DMS 273 treated with DMSO at 0.1 percent for 48 hours (cell line): ENCODE measurements at regions not wholly inside any gene's neighbourhood (a gene's known extent, or its start where the extent isn't known, plus 50 kb on each side); places are given as distances from the start of the nearest gene placed in this dataset.
"Not testable (repeated sequence)": the region's sequence is repeated elsewhere in the genome, so short reads cannot be mapped to it uniquely, and the experiment has no call there.

Source experiments
- DNase-seq: peaks from one replicate; lab custom pipeline; 2025; lab: John Stamatoyannopoulos, UW

GRCh38 chr2:57177176-57177575, 869.4 kb upstream of the VRK2 start:
- no peak for DNase-seq

- DNase-seq, result no peak
Observed at GRCh38 chr2:57180042-57180567, 866.5 kb upstream of the VRK2 start.

- no peak for DNase-seq
Observed at GRCh38 chr2:57180678-57181077, 865.9 kb upstream of the VRK2 start.

- DNase-seq, result no peak
Observed at GRCh38 chr2:57181315-57182038, 865.1 kb upstream of the VRK2 start.

GRCh38 chr2:57182916-57183315, 863.7 kb upstream of the VRK2 start:
- DNase-seq, result no peak

- DNase-seq, result no peak
Observed at GRCh38 chr2:57185568-57185967, 861.0 kb upstream of the VRK2 start.

- DNase-seq, result no peak
Observed at GRCh38 chr2:57190007-57190406, 856.6 kb upstream of the VRK2 start.

- DNase-seq, result no peak
Observed at GRCh38 chr2:57199663-57200062, 846.9 kb upstream of the VRK2 start.

- DNase-seq, result no peak
Observed at GRCh38 chr2:57204364-57204763, 842.2 kb upstream of the VRK2 start.

- DNase-seq, result no peak
Observed at GRCh38 chr2:57205241-57205640, 841.4 kb upstream of the VRK2 start.

GRCh38 chr2:57207191-57207590, 839.4 kb upstream of the VRK2 start:
- DNase-seq, result no peak

GRCh38 chr2:57209799-57210198, 836.8 kb upstream of the VRK2 start:
- DNase-seq, result no peak

- no peak for DNase-seq
Observed at GRCh38 chr2:57210855-57211254, 835.8 kb upstream of the VRK2 start.

- no peak for DNase-seq
Observed at GRCh38 chr2:57217013-57217412, 829.6 kb upstream of the VRK2 start.

GRCh38 chr2:57218206-57218605, 828.4 kb upstream of the VRK2 start:
- DNase-seq, result no peak

- not testable (repeated sequence) for DNase-seq
Observed at GRCh38 chr2:57229706-57230105, 816.9 kb upstream of the VRK2 start.

- DNase-seq, result not testable (repeated sequence)
Observed at GRCh38 chr2:57232341-57232740, 814.3 kb upstream of the VRK2 start.

GRCh38 chr2:57251495-57251894, 795.1 kb upstream of the VRK2 start:
- not testable (repeated sequence) for DNase-seq

- not testable (repeated sequence) for DNase-seq
Observed at GRCh38 chr2:57276408-57276807, 770.2 kb upstream of the VRK2 start.

- no peak for DNase-seq
Observed at GRCh38 chr2:57278451-57278850, 768.2 kb upstream of the VRK2 start.

GRCh38 chr2:57291209-57291608, 755.4 kb upstream of the VRK2 start:
- DNase-seq, result no peak

- no peak for DNase-seq
Observed at GRCh38 chr2:57296795-57297517, 749.6 kb upstream of the VRK2 start.

GRCh38 chr2:57313678-57314077, 732.9 kb upstream of the VRK2 start:
- no peak for DNase-seq
